ENCODE measurements at regions not wholly inside any gene's neighbourhood (a gene's known extent, or its start where the extent isn't known, plus 50 kb on each side); places are given as distances from the start of the nearest gene placed in this dataset.

- TF ChIP-seq, protein P1, sequence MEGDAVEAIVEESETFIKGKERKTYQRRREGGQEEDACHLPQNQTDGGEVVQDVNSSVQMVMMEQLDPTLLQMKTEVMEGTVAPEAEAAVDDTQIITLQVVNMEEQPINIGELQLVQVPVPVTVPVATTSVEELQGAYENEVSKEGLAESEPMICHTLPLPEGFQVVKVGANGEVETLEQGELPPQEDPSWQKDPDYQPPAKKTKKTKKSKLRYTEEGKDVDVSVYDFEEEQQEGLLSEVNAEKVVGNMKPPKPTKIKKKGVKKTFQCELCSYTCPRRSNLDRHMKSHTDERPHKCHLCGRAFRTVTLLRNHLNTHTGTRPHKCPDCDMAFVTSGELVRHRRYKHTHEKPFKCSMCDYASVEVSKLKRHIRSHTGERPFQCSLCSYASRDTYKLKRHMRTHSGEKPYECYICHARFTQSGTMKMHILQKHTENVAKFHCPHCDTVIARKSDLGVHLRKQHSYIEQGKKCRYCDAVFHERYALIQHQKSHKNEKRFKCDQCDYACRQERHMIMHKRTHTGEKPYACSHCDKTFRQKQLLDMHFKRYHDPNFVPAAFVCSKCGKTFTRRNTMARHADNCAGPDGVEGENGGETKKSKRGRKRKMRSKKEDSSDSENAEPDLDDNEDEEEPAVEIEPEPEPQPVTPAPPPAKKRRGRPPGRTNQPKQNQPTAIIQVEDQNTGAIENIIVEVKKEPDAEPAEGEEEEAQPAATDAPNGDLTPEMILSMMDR (conservative IDR thresholded peaks at IDR 0.05) = no peak
- TF ChIP-seq ZFX (IDR thresholded peaks at IDR 0.05) = no peak
Measured at GRCh38 chr4:181127171-181127570, 1116.0 kb upstream of the TENM3 start.

All from C4-2B (cell line).